ENCODE measurements at regions not wholly inside any gene's neighbourhood (a gene's known extent, or its start where the extent isn't known, plus 50 kb on each side); places are given as distances from the start of the nearest gene placed in this dataset.

DNA sequence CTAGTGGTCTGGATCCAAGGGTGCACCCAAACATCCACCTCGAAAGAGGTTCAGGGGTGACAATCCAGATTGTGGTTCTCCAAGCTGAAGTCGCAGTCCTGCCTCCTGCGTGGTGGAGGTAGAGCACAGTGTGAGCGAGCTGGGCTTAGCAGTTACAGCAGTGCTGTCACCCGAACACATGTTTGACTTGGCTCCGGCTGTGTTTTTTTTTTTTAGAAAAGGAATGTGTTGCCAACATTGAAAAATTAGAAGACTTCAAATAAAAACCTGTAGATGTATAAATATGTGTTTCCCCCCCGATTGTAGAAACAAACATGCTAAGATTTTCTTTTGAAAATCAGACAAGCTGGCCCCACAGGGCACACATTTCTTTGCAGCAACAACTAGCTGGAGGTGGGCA is 530.8 kb downstream of the SHQ1 start:
- DNase-seq = no peak

GRCh38 chr3:72316501-72317279 is 531.6 kb downstream of the SHQ1 start:
- DNase-seq = no peak

- no peak for DNase-seq
Measured at GRCh38 chr3:72313308-72313707, 528.4 kb upstream of the PROK2 start.

GRCh38 chr3:72312339-72312738 is 527.4 kb upstream of the PROK2 start:
- DNase-seq = no peak

DNA sequence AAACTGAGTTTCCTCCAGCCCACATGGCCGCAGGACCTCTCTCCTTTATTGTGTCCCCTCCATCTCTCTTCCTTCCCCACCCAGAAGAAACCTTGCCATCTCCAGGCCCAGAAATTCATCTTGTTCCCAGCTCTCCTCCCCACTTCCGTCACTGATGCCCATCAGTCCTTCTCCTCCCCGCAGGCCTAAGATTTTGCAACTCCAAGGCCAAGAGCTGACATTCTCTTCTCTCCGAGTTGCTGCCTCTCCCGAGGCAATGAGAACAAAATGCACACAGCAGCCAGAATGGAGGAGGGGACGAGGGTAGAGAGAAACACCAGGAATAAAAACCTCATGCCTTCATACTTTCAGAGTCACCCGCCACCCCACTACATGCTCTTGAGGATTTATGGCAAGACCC is 526.5 kb upstream of the PROK2 start:
- no peak for DNase-seq

- DNase-seq = peak; percentile 35
Measured at GRCh38 chr3:72310419-72311380, 525.8 kb upstream of the PROK2 start.

DNA sequence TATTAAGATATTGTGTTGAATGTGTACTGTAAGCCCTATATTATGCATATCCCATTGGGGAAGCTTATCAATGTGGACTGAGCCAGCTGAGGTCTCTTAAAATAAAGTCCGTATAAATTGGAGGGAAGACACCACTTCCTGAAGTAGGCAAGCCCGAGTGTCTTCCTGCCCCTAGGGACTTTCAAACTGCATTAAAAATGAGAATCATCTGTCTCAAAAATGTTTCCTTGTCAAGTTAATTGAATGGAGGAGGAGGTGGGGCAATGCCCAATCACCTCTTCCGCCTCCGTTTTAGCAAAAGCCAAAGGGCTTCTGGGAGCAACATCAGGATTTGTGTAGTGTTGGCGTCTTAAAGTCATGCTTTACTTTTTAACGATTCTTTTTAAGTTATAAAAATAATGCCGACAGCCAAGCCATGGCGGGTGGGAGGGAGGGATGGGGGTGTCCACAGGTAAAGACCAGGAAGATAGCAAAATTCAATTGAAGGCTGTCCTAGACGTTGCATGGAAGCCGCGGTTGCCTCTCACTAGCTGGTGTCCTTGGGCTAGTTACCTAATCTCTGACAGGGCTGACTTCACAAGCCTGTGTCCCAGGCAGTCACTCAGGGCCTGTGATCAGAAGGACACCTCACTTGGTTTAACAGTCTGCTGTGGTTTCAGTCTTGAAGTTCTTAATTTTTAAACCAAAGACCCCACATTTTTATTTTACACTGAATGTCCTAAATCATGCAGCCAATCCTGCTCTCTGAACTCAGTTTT is 524.9 kb upstream of the PROK2 start:
- DNase-seq = no peak

GRCh38 chr3:72308641-72309040 is 523.7 kb upstream of the PROK2 start:
- no peak for DNase-seq

DNA sequence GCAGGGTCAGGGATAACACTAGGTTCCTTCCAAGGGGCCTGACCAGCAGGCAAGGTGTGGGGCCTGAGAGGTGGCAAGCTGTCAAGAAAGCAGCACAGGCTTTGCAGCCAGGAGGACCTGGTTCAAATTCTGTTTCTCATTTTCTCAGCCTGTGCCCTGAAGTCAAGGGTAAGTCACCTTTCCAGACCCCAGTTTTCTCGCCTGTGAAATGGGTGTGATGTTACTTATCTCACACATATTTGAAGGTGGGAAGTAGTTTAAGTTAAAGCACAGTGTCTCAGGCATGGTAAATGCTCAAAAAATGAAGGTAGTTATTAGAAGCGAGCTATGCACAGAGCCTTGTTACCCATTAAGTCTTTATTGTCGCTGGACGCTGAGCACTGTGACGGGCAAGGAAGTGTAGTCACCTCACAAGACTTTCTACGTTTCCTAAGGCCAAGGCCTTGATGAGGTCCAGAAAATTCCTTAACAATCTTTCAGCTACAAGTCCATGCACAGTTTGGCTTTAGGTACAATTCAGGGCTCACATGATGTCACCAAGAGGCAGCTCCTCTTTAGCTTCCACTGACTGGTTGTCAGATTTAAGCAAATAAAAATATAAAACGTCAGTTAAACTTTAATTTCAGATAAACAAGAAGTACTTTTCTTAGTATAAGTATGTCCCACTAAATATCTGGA is 522.6 kb upstream of the PROK2 start:
- DNase-seq = no peak

- DNase-seq = peak; percentile 8
Measured at GRCh38 chr3:72306800-72307341, 521.9 kb upstream of the PROK2 start.

DNA sequence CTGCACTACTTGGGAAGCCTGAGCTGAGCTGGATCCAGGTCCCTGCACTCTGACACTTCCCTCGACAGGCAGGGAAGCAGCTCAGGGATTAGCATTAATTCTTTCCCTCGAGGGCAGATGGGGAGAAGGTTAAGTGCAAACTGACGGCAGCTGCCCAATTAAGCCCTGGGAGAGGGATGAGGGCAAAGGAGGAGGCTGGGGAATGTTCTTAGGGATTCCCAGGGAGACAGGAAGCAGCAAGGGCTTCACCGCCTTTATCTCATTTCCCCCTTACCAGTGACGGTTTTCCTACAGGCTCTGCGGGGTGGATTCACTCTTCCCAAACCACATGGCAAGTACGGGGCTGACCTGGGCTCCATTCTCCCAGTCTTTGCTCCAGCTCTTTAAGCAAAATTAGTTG is 519.0 kb upstream of the PROK2 start:
- DNase-seq = no peak

DNA sequence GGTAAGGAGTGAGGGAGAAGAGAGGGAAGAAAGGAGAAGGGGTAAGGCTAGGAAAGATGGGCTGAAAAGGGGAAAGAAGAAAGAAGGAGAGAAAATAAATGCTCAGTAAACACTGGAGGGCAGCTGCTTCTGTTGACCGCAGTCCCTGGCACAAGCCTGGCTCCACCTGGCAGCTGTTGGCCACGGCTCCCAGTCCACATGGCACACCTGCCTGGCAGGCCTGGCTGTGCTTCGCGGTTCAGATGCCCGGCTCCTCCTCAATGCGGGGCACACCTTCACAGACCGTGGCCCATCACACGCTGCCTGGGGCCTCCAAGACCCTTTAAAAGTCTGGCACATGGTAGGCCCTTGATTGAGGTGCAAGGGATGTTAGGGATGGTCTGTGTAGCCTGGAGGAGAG is 516.8 kb upstream of the PROK2 start:
- DNase-seq = no peak

GRCh38 chr3:72300621-72301020 is 515.7 kb upstream of the PROK2 start:
- no peak for DNase-seq

- DNase-seq = no peak
Measured at GRCh38 chr3:72299823-72300222, 514.9 kb upstream of the PROK2 start.

GRCh38 chr3:72299321-72299802 is 514.4 kb upstream of the PROK2 start:
- DNase-seq = no peak

- DNase-seq = no peak
Measured at GRCh38 chr3:72298201-72299152, 513.5 kb upstream of the PROK2 start.

GRCh38 chr3:72297481-72297880 is 512.5 kb upstream of the PROK2 start:
- no peak for DNase-seq

- no peak for DNase-seq
Measured at GRCh38 chr3:72296477-72297111, 511.6 kb upstream of the PROK2 start.

DNA sequence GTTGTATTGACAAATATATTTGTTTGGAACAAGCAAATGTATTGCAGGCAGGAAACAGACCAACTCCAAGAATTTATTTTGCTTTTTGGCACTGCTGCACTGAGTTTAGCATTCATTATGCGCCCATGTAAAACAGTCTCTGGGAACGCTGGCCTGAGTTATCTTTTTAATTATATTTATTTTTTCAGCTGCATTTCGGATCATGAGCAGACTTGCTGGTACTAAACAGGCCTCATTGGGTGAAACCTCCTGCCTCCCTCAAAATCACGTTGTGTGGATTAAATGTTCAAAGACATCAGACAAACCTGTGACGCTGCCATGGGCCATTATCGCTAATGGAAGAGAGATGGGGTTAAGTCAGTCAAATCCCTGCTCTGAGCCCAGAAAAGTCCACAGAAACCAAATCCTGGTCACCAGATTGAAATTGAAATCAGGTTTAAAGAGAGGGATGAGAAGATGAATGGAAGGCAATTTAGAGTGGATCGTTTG is 511.1 kb upstream of the PROK2 start:
- no peak for DNase-seq

DNA sequence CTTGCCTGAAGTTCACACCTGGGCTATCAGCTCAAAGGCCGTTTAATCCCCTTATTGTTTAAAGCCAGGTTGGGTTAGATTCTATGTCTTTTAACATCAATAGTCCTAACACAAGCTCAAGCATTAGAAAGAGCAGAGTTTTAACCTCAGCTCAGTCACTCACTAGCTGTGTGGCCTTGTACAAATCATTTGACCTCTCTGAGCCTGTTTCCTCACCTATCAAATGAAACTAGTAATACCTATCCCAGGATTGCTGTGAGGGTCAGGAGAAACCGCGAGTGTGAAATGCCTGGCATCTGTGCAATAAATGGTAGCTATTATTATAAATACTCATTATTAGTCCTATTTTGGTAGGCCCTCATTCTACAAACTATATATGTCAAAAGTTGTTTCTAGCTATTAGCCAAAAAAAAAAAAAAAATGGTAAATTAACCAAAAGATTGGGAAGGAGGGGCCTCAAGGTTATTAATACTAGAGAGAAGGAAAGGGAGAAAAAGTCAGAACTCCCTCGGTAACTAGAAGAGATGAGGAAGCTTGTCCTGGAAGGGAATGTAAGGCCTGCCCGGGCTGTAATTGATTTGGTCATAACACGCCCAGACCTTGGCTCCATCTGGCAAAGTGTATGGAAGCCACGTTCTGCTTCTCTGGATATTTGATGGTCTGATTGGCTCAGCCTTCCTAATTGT is 510.5 kb upstream of the PROK2 start:
- DNase-seq = no peak

Data from NCI-H526 treated with DMSO at 0.1 percent for 48 hours (cell line).